VCaP (cell line): ENCODE measurements at regions not wholly inside any gene's neighbourhood (a gene's known extent, or its start where the extent isn't known, plus 50 kb on each side); places are given as distances from the start of the nearest gene placed in this dataset.
"Not testable (repeated sequence)": the region's sequence is repeated elsewhere in the genome, so short reads cannot be mapped to it uniquely, and the experiment has no call there.

Source experiments
- H3K27ac ChIP-seq: fragments of 450-650 bp; 2 replicates; pipeline ENCODE4 v1.5.1; 2017
- TF ChIP-seq, protein P1 (sequence below): fragments of 450-650 bp; conservative IDR thresholded peaks from 2 replicates; pipeline ENCODE4 v1.5.1; 2017; ENCODE audit warnings: mild to moderate bottlenecking, moderate library complexity

- H3K27ac ChIP-seq: no peak overlapping the region
- TF ChIP-seq, protein P1, sequence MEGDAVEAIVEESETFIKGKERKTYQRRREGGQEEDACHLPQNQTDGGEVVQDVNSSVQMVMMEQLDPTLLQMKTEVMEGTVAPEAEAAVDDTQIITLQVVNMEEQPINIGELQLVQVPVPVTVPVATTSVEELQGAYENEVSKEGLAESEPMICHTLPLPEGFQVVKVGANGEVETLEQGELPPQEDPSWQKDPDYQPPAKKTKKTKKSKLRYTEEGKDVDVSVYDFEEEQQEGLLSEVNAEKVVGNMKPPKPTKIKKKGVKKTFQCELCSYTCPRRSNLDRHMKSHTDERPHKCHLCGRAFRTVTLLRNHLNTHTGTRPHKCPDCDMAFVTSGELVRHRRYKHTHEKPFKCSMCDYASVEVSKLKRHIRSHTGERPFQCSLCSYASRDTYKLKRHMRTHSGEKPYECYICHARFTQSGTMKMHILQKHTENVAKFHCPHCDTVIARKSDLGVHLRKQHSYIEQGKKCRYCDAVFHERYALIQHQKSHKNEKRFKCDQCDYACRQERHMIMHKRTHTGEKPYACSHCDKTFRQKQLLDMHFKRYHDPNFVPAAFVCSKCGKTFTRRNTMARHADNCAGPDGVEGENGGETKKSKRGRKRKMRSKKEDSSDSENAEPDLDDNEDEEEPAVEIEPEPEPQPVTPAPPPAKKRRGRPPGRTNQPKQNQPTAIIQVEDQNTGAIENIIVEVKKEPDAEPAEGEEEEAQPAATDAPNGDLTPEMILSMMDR: no peak
Measured at GRCh38 chr2:204157684-204158083, 221.1 kb downstream of the ICOS start.

DNA sequence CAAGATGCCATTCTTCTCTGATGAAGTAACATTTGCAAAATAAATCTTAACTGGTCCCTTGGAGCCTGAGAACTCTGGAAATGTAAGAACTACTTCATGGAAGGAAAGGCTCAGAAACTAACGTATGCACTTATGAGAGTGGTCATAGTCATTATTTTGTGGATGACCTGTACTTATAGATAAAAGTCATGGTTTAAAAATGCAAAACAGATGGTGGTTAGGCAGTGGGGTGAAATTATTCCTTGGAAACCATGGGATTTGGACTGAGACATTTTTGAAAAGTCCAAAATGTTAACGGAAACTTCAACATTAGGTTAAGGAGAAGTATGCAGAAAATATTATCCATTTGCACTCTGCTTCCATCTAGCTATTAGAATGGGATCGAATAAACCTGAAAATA is 223.0 kb downstream of the ICOS start:
- TF ChIP-seq, protein P1: no peak
- no peak overlapping the region for H3K27ac ChIP-seq

- no peak overlapping the region for H3K27ac ChIP-seq
- TF ChIP-seq, protein P1: no peak
Measured at GRCh38 chr2:204160989-204161388, 224.4 kb downstream of the ICOS start.

- H3K27ac ChIP-seq: no peak overlapping the region
- TF ChIP-seq, protein P1: no peak
Measured at GRCh38 chr2:204161886-204162285, 225.3 kb downstream of the ICOS start.

GRCh38 chr2:204166961-204167360 is 230.4 kb downstream of the ICOS start:
- TF ChIP-seq, protein P1: no peak
- H3K27ac ChIP-seq: no peak overlapping the region

DNA sequence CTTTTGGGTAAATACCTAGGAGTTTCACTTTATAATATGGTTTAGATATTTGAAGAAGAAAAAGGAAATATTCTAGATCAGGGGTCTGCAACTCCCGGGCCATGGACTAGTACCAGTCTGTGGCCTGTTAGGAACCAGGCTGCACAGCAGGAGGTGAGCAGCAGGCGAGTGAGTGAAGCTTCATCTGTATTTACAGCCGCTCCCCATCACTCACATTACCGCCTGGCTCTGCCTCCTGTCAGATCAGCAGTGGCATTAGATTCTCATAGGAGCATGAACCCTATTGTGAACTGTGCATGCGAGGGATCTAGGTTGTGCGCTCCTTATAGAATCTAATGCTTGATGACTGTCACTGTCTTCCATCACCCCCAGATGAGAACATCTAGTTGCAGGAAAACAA is 231.1 kb downstream of the ICOS start:
- H3K27ac ChIP-seq: not testable (repeated sequence)

- H3K27ac ChIP-seq: no peak overlapping the region
- TF ChIP-seq, protein P1: no peak
Measured at GRCh38 chr2:204170411-204170810, 233.8 kb downstream of the ICOS start.

DNA sequence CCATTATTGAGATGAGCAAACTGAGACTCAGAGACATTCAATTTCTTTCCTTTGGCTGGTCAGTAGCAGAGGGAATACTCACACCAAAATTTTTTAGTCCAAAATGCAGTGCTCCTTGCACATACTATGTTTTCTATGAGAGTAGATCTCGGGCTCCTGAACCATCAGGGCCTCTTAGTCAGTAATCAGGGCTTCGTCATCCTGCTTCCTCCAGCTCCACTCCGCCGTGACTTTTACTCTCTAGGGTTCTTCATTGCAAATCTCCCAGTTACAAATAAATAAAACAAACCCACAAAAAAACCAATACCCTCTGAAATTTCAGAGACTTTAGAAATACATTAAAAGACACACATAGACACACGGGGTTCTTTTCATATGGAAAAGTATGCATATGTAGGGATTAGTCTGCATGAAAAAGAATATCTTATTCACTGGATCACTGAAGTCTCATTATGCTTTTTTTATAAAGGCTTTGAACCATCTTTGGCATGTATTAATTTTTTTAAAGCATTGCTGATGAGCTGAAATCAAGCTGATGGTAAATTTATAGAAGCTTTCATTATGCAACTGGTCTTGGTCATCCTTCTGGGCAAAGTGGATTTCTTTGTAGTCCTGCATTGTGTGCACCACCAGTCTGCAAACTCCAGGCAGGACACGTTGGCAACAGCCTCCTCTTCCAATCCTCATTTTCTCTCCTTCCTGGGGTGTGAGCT is 235.0 kb downstream of the ICOS start:
- TF ChIP-seq, protein P1: no peak
- H3K27ac ChIP-seq: no peak overlapping the region
